DMS 273 (cell line): ENCODE measurements at regions not wholly inside any gene's neighbourhood (a gene's known extent, or its start where the extent isn't known, plus 50 kb on each side); places are given as distances from the start of the nearest gene placed in this dataset.

Experiments
- DNase-seq: peaks from one replicate; lab custom pipeline; 2025; ENCODE audit not compliant: unreplicated experiment; lab: John Stamatoyannopoulos, UW

- no peak for DNase-seq
Measured at GRCh38 chr2:66789741-66790140, 354.8 kb downstream of the MEIS1 start.

GRCh38 chr2:66790651-66791181 lies 355.8 kb downstream of the MEIS1 start:
- DNase-seq: no peak

- DNase-seq: no peak
Measured at GRCh38 chr2:66794070-66794469, 359.1 kb downstream of the MEIS1 start.

GRCh38 chr2:66794551-66794950 lies 359.6 kb downstream of the MEIS1 start:
- DNase-seq: no peak

- DNase-seq: no peak
Measured at GRCh38 chr2:66802877-66803276, 368.0 kb downstream of the MEIS1 start.

GRCh38 chr2:66803726-66804125 lies 368.8 kb downstream of the MEIS1 start:
- no peak for DNase-seq

- no peak for DNase-seq
Measured at GRCh38 chr2:66805016-66805865, 370.3 kb downstream of the MEIS1 start.

GRCh38 chr2:66805968-66806367 lies 371.0 kb downstream of the MEIS1 start:
- DNase-seq: no peak

GRCh38 chr2:66813525-66813924 lies 378.6 kb downstream of the MEIS1 start:
- DNase-seq: no peak

- no peak for DNase-seq
Measured at GRCh38 chr2:66813976-66814375, 379.1 kb downstream of the MEIS1 start.

GRCh38 chr2:66814916-66815315 lies 380.0 kb downstream of the MEIS1 start:
- DNase-seq: no peak

- DNase-seq: peak; percentile 3
Measured at GRCh38 chr2:66815886-66816285, 381.0 kb downstream of the MEIS1 start.

GRCh38 chr2:66821168-66821567 lies 386.2 kb downstream of the MEIS1 start:
- no peak for DNase-seq

- no peak for DNase-seq
Measured at GRCh38 chr2:66822186-66822585, 387.3 kb downstream of the MEIS1 start.

- no peak for DNase-seq
Measured at GRCh38 chr2:66824926-66825325, 390.0 kb downstream of the MEIS1 start.

- DNase-seq: no peak
Measured at GRCh38 chr2:66827851-66828250, 392.9 kb downstream of the MEIS1 start.

- DNase-seq: no peak
Measured at GRCh38 chr2:66828876-66829275, 394.0 kb downstream of the MEIS1 start.

GRCh38 chr2:66830881-66831280 lies 396.0 kb downstream of the MEIS1 start:
- DNase-seq: no peak

- no peak for DNase-seq
Measured at GRCh38 chr2:66832646-66833435, 397.9 kb downstream of the MEIS1 start.

GRCh38 chr2:66834859-66835258 lies 399.9 kb downstream of the MEIS1 start:
- DNase-seq: no peak

- no peak for DNase-seq
Measured at GRCh38 chr2:66836851-66837250, 401.9 kb downstream of the MEIS1 start.
